K562 (cell line): ENCODE measurements at regions not wholly inside any gene's neighbourhood (a gene's known extent, or its start where the extent isn't known, plus 50 kb on each side); places are given as distances from the start of the nearest gene placed in this dataset.

Source experiments
- ATAC-seq: fragments of 200-7000 bp; cut with Tn5 transposase; 3 replicates; pipeline ENCODE4 v1.9.1; 2020; ENCODE audit warnings: moderate library complexity
- BruUV-seq: library from RNA; stranded (reverse); fragments of 400-500 nt; replicated peaks from 2 replicates; lab custom pipeline; 2021; lab: Mats Ljungman, UMichigan
- CTCF ChIA-PET: fragments of 300-600 bp; formaldehyde crosslinking; extraction: SDS; loops from one replicate; lab custom pipeline; 2021; ENCODE audit warnings: low intra/inter-chr PET ratio; lab: Yijun Ruan, JAX
- POLR2A ChIA-PET: fragments of 300-600, 350-650 bp; sonication (Branson Sonifier 250); formaldehyde crosslinking; extraction: SDS; loops from one replicate; lab custom pipeline; 2021; ENCODE audit warnings: antibody characterized with exemption, inconsistent platforms; lab: Yijun Ruan, JAX
- DNase-seq, 4 experiments: peaks; one replicate each; pipeline versions ENCODE4 v3.0.0 to v3.0.0-alpha.2; 2011 to 2018; ENCODE audit warnings: low spot score in 3 of 4, mixed read lengths in 3 of 4; ENCODE audit errors: extremely low read depth in 1 of 4
- FAIRE-seq: peaks from 2 replicates; lab custom pipeline; 2011; peaks lifted over from hg19 to GRCh38; lab: Jason Lieb, UNC
- H2AFZ ChIP-seq: 2 replicates; pipeline ENCODE4 v1.6.0; 2011; ENCODE audit warnings: low read depth, low read length, control low read depth, inconsistent platforms
- H3K27ac ChIP-seq: fragments of 200-600 bp; 3 replicates; pipeline ENCODE4 v1.8.0; 2011; ENCODE audit warnings: low read depth, mild to moderate bottlenecking, control low read depth, inconsistent platforms, low read length, moderate library complexity, mixed read lengths; ENCODE audit errors: extremely low read depth
- H3K27me3 ChIP-seq, 2 experiments: fragments of 300-600 bp in 1 of 2; 2 replicates in 1 of 2; 3 replicates in 1 of 2; pipeline versions ENCODE4 v1.6.0 to v1.8.0; 2011; ENCODE audit warnings: inconsistent platforms in 2 of 2, low read length in 2 of 2, mild to moderate bottlenecking in 1 of 2, mixed read lengths in 1 of 2, moderate library complexity in 1 of 2; ENCODE audit not compliant: control insufficient read depth in 2 of 2, insufficient read depth in 2 of 2
- H3K36me3 ChIP-seq: fragments of 300-600 bp; 3 replicates; pipeline ENCODE4 v1.8.0; 2011; ENCODE audit warnings: mild to moderate bottlenecking, low read length, inconsistent platforms; ENCODE audit not compliant: control insufficient read depth, insufficient read depth
- H3K4me1 ChIP-seq, 2 experiments: fragments of 200-600 bp in 1 of 2; replicated peaks in 1 of 2; 2 replicates in 1 of 2; 3 replicates in 1 of 2; pipeline versions ENCODE4 v1.5.1 to v1.8.0; 2011; ENCODE audit warnings: inconsistent platforms in 2 of 2, low read length in 2 of 2, mild to moderate bottlenecking in 1 of 2, mixed read lengths in 1 of 2, moderate library complexity in 1 of 2; ENCODE audit not compliant: control insufficient read depth in 2 of 2, insufficient read depth in 2 of 2
- H3K4me2 ChIP-seq: 2 replicates; pipeline ENCODE4 v1.6.1; 2011; ENCODE audit warnings: low read length, control low read depth, inconsistent platforms, mixed read lengths; ENCODE audit not compliant: insufficient read depth
- H3K4me3 ChIP-seq: fragments of 200-600 bp; sonication (generic), shearing (Covaris generic); 2 replicates; pipeline ENCODE4 v1.5.1; 2016; ENCODE audit warnings: control low read depth, inconsistent platforms
- H3K79me2 ChIP-seq: fragments of 200-600 bp; 3 replicates; pipeline ENCODE4 v1.8.0; 2011; ENCODE audit warnings: low read length, inconsistent platforms; ENCODE audit not compliant: control insufficient read depth, insufficient read depth
- H3K9ac ChIP-seq, 2 experiments: 2 replicates each; pipeline versions ENCODE4 v1.6.0 to v1.6.1; 2011; ENCODE audit warnings: low read depth in 2 of 2, low read length in 2 of 2, control low read depth in 1 of 2, inconsistent platforms in 1 of 2, mild to moderate bottlenecking in 1 of 2, mixed read lengths in 1 of 2; ENCODE audit not compliant: insufficient read depth in 1 of 2
- H3K9me1 ChIP-seq: one replicate; pipeline ENCODE4 v1.6.0; 2011; ENCODE audit warnings: inconsistent platforms, mild to moderate bottlenecking, low read length, moderate library complexity; ENCODE audit not compliant: control insufficient read depth, insufficient read depth
- H3K9me3 ChIP-seq: replicated peaks from 2 replicates; pipeline ENCODE4 v1.5.1; 2011; ENCODE audit warnings: low read depth, low read length, inconsistent platforms; ENCODE audit not compliant: control insufficient read depth, insufficient read depth
- H4K20me1 ChIP-seq: replicated peaks from 2 replicates; pipeline ENCODE4 v1.6.1; 2011; ENCODE audit warnings: low read length, inconsistent platforms, mixed read lengths; ENCODE audit not compliant: control insufficient read depth, insufficient read depth
- CHD1 ChIP-seq: fragments of 200-600 bp; sonication (generic); IDR thresholded peaks from one replicate; pipeline ENCODE4 v1.6.1; 2012; ENCODE audit warnings: mild to moderate bottlenecking, moderate library complexity, low read length, inconsistent platforms
- E2F1 ChIP-seq: sonication (generic); formaldehyde crosslinking; IDR thresholded peaks from 2 replicates; pipeline ENCODE4 v1.8.1; 2023; ENCODE audit warnings: mild to moderate bottlenecking, missing genetic modification reagents, moderate library complexity
- EHMT2 ChIP-seq: fragments of 450-650 bp; IDR thresholded peaks from 2 replicates; pipeline ENCODE4 v1.6.1; 2018; ENCODE audit warnings: antibody characterized with exemption
- ELF2 ChIP-seq: fragments of 250-450 bp; sonication (Bioruptor Pico); IDR thresholded peaks from 2 replicates; pipeline ENCODE4 v1.5.0; 2021; ENCODE audit warnings: mild to moderate bottlenecking
- HMGN3 ChIP-seq: IDR thresholded peaks from 2 replicates; pipeline ENCODE4 v1.6.1; 2011; ENCODE audit warnings: borderline replicate concordance, low read depth, mild to moderate bottlenecking, mixed read lengths, low read length; ENCODE audit not compliant: insufficient read length; ENCODE audit errors: extremely low read depth
- KAT2B ChIP-seq: IDR thresholded peaks from one replicate; pipeline ENCODE4 v1.6.1; 2012; ENCODE audit warnings: low read depth, mild to moderate bottlenecking, control low read depth, inconsistent platforms, low read length, moderate library complexity
- KAT8 ChIP-seq: fragments of 450-650 bp; IDR thresholded peaks from 2 replicates; pipeline ENCODE4 v1.6.1; 2016; ENCODE audit warnings: low read depth, mild to moderate bottlenecking
- MYC ChIP-seq, 2 experiments: fragments of 250-450 bp in 1 of 2; sonication (Bioruptor Pico) in 1 of 2; IDR thresholded peaks; 2 replicates each; pipeline versions ENCODE4 v1.5.1 to v1.6.1; 2012 to 2021; ENCODE audit warnings: low read depth in 2 of 2, borderline replicate concordance in 1 of 2, improper control_type of control experiment in 1 of 2, low read length in 1 of 2, mild to moderate bottlenecking in 1 of 2, moderate library complexity in 1 of 2
- SAFB2 ChIP-seq: fragments of 200-400 bp; formaldehyde crosslinking; IDR thresholded peaks from 2 replicates; pipeline ENCODE4 v1.6.1; 2018; ENCODE audit warnings: borderline replicate concordance, low read length, low read depth, moderate library complexity; ENCODE audit not compliant: severe bottlenecking
- ZFP1 ChIP-seq: fragments of 450-650 bp; formaldehyde crosslinking; IDR thresholded peaks from 2 replicates; pipeline ENCODE4 v1.4.0; 2020; ENCODE audit warnings: mild to moderate bottlenecking, mixed read lengths
- ZNF592 ChIP-seq: fragments of 450-650 bp; IDR thresholded peaks from 2 replicates; pipeline ENCODE4 v1.6.1; 2017; ENCODE audit warnings: antibody characterized with exemption, mild to moderate bottlenecking
- WGBS: fragments of 100-300 bp; shearing (Covaris generic); methylation state at CpG from one replicate; pipeline ENCODE4 v1.1.6; 2016; ENCODE audit warnings: low coverage, mixed read lengths; ENCODE audit not compliant: insufficient coverage; ENCODE audit errors: missing lambda C conversion rate; 5-methylcytosine and 5-hydroxymethylcytosine counted together
- in situ Hi-C: fragments of 300-500 bp; cut with MboI; formaldehyde crosslinking; loops from 4 replicates; pipeline ENCODE4 v1.15.0; 2018; ENCODE audit warnings: inconsistent platforms, mixed read lengths
- intact Hi-C: fragments of 100-400 bp; cut with micrococcal nuclease; formaldehyde crosslinking; loops from 2 replicates; pipeline ENCODE4 v1.14.2; 2022

- DNase-seq, result no peak
- Histone ChIP-seq H3K9me3 (no peaks in the 10 kb centered on the region), H3K27ac (no peak overlapping the region), H3K4me3 (no peak overlapping the region), H4K20me1 (no peaks in the 10 kb centered on the region), H3K4me1 (no peaks in the 10 kb centered on the region), H3K36me3 (no peaks in the 10 kb centered on the region), H3K9ac (no peak overlapping the region), H3K4me2 (no peak overlapping the region), H3K9me1 (no peaks in the 10 kb centered on the region), H3K79me2 (no peaks in the 10 kb centered on the region), H2AFZ (no peak overlapping the region), H3K27me3 (no peaks in the 10 kb centered on the region)
- no peak for ATAC-seq
- FAIRE-seq, result no peak
- 0% methylated on average over 4 of the region's 4 CpGs for WGBS
- in situ Hi-C loops (no loop called here), intact Hi-C loops (no loop called here)
- ChIA-PET POLR2A (no interaction called here), CTCF (no interaction called here)
- no TSS peak for BruUV-seq
- TF ChIP-seq KAT2B (no peak), EHMT2 (no peak), ZFP1 (CRISPR knock-in tag) (no peak), ELF2 (CRISPR knock-in tag) (no peak), SAFB2 (no peak), KAT8 (no peak), HMGN3 (no peak), CHD1 (no peak), E2F1 (no peak), MYC (IDR thresholded peaks at IDR 0.05; ENCODE audit: low read depth, low read length) (no peak), MYC (CRISPR knock-in tag; IDR thresholded peaks at IDR 0.05; ENCODE audit: borderline replicate concordance, low read depth) (no peak), ZNF592 (no peak)
Observed at GRCh38 chr5:93209476-93209875, 371.5 kb downstream of the NR2F1-AS1 start.
